Neural crest cell (in vitro differentiated cells): ENCODE measurements at regions not wholly inside any gene's neighbourhood (a gene's known extent, or its start where the extent isn't known, plus 50 kb on each side); places are given as distances from the start of the nearest gene placed in this dataset.

Experiments used
- DNase-seq: peaks from one replicate; pipeline ENCODE4 v3.0.0; 2021; ENCODE audit warnings: low read depth, mixed read lengths, low spot score
- H3K27ac Mint-ChIP-seq: one replicate; pipeline ENCODE4 v1.8.0; 2021; ENCODE audit warnings: mild to moderate bottlenecking, mixed read lengths; ENCODE audit not compliant: unreplicated experiment
- H3K27me3 Mint-ChIP-seq: 2 replicates; pipeline ENCODE4 v1.8.0; 2021; ENCODE audit warnings: low read depth, mild to moderate bottlenecking, mixed read lengths
- H3K36me3 Mint-ChIP-seq: 2 replicates; pipeline ENCODE4 v1.8.0; 2021; ENCODE audit warnings: low read depth, mild to moderate bottlenecking, mixed read lengths
- H3K4me1 Mint-ChIP-seq: 2 replicates; pipeline ENCODE4 v1.8.0; 2021; ENCODE audit warnings: mixed read lengths
- H3K4me3 Mint-ChIP-seq: one replicate; pipeline ENCODE4 v1.8.0; 2021; ENCODE audit warnings: mild to moderate bottlenecking, mixed read lengths
- H3K9me3 Mint-ChIP-seq: 2 replicates; pipeline ENCODE4 v1.8.0; 2021; ENCODE audit warnings: mixed read lengths
- CTCF ChIP-seq: fragments of 200-600 bp; sonication (generic); conservative IDR thresholded peaks from 2 replicates; pipeline ENCODE4 v1.5.0; 2021; ENCODE audit warnings: antibody characterized with exemption, mild to moderate bottlenecking

- no peaks in the 10 kb centered on the region for H3K36me3 Mint-ChIP-seq
- no peak for TF ChIP-seq CTCF
- no peaks in the 10 kb centered on the region for H3K27me3 Mint-ChIP-seq
- no peak overlapping the region for H3K4me3 Mint-ChIP-seq
- H3K4me1 Mint-ChIP-seq, result peaks cover 14% of the 10 kb centered on the region
- no peak overlapping the region for H3K27ac Mint-ChIP-seq
- no peaks in the 10 kb centered on the region for H3K9me3 Mint-ChIP-seq
- DNase-seq, result no peak
These were observed 434.0 kb downstream of the NR2F2 start for GRCh38 chr15:96764501-96764900.

- H3K4me1 Mint-ChIP-seq, result peaks cover 14% of the 10 kb centered on the region
- no peak for TF ChIP-seq CTCF
- no peak for DNase-seq
- no peak overlapping the region for H3K4me3 Mint-ChIP-seq
- no peaks in the 10 kb centered on the region for H3K36me3 Mint-ChIP-seq
- H3K9me3 Mint-ChIP-seq, result no peaks in the 10 kb centered on the region
- H3K27me3 Mint-ChIP-seq, result no peaks in the 10 kb centered on the region
- H3K27ac Mint-ChIP-seq, result no peak overlapping the region
These were observed 434.4 kb downstream of the NR2F2 start for GRCh38 chr15:96764946-96765345.

GRCh38 chr15:96766366-96766765 is 435.9 kb downstream of the NR2F2 start:
- no peak overlapping the region for H3K4me3 Mint-ChIP-seq
- H3K27ac Mint-ChIP-seq, result no peak overlapping the region
- no peak for TF ChIP-seq CTCF
- no peak for DNase-seq
- H3K36me3 Mint-ChIP-seq, result no peaks in the 10 kb centered on the region
- H3K4me1 Mint-ChIP-seq, result peaks cover 14% of the 10 kb centered on the region
- H3K27me3 Mint-ChIP-seq, result no peaks in the 10 kb centered on the region
- peaks cover 3% of the 10 kb centered on the region for H3K9me3 Mint-ChIP-seq

GRCh38 chr15:96767703-96768434 is 437.4 kb downstream of the NR2F2 start:
- no peaks in the 10 kb centered on the region for H3K27me3 Mint-ChIP-seq
- DNase-seq, result no peak
- no peak overlapping the region for H3K27ac Mint-ChIP-seq
- no peaks in the 10 kb centered on the region for H3K36me3 Mint-ChIP-seq
- no peak overlapping the region for H3K4me3 Mint-ChIP-seq
- H3K9me3 Mint-ChIP-seq, result peaks cover 3% of the 10 kb centered on the region
- H3K4me1 Mint-ChIP-seq, result peaks cover 18% of the 10 kb centered on the region
- no peak for TF ChIP-seq CTCF

- H3K4me1 Mint-ChIP-seq, result peaks cover 21% of the 10 kb centered on the region
- H3K9me3 Mint-ChIP-seq, result peaks cover 3% of the 10 kb centered on the region
- TF ChIP-seq CTCF, result no peak
- H3K27ac Mint-ChIP-seq, result no peak overlapping the region
- H3K4me3 Mint-ChIP-seq, result no peak overlapping the region
- no peaks in the 10 kb centered on the region for H3K36me3 Mint-ChIP-seq
- no peaks in the 10 kb centered on the region for H3K27me3 Mint-ChIP-seq
- no peak for DNase-seq
These were observed 437.9 kb downstream of the NR2F2 start for GRCh38 chr15:96768435-96768789.
